ENCODE measurements at regions not wholly inside any gene's neighbourhood (a gene's known extent, or its start where the extent isn't known, plus 50 kb on each side); places are given as distances from the start of the nearest gene placed in this dataset.

- Mint-ChIP-seq H3K9me3 (no peaks in the 10 kb centered on the region), H3K36me3 (ENCODE audit: low read depth) (no peaks in the 10 kb centered on the region), H3K4me1 (ENCODE audit: low read depth) (no peaks in the 10 kb centered on the region), H3K27me3 (ENCODE audit: insufficient read depth) (peaks cover 4% of the 10 kb centered on the region), H3K4me3 (no peak overlapping the region), H3K27ac (no peak overlapping the region)
- no peak for TF ChIP-seq CTCF (IDR thresholded peaks at IDR 0.05)
- DNase-seq: no peak
These were observed 75.6 kb downstream of the C1QL2 start for GRCh38 chr2:119082821-119083400.

- Mint-ChIP-seq H3K27me3 (ENCODE audit: insufficient read depth) (peaks cover 4% of the 10 kb centered on the region; the same call in 1 of the 2 replicates), H3K4me1 (ENCODE audit: low read depth) (no peaks in the 10 kb centered on the region), H3K36me3 (ENCODE audit: low read depth) (no peaks in the 10 kb centered on the region), H3K4me3 (no peak overlapping the region), H3K9me3 (no peaks in the 10 kb centered on the region), H3K27ac (no peak overlapping the region)
- no peak for DNase-seq
- no peak for TF ChIP-seq CTCF (IDR thresholded peaks at IDR 0.05)
These were observed 79.8 kb downstream of the C1QL2 start for GRCh38 chr2:119078796-119079195.

- Mint-ChIP-seq H3K27me3 (ENCODE audit: insufficient read depth) (no peaks in the 10 kb centered on the region), H3K9me3 (no peaks in the 10 kb centered on the region), H3K4me3 (no peak overlapping the region), H3K36me3 (ENCODE audit: low read depth) (no peaks in the 10 kb centered on the region), H3K4me1 (ENCODE audit: low read depth) (no peaks in the 10 kb centered on the region), H3K27ac (no peak overlapping the region)
- TF ChIP-seq CTCF (IDR thresholded peaks at IDR 0.05): no peak
- DNase-seq: no peak
These were observed 81.8 kb downstream of the C1QL2 start for GRCh38 chr2:119076713-119077112.

GRCh38 chr2:119073213-119073612, 85.3 kb downstream of the C1QL2 start:
- DNase-seq: no peak
- TF ChIP-seq CTCF (IDR thresholded peaks at IDR 0.05): no peak
- no peaks in the 10 kb centered on the region for H3K4me1 Mint-ChIP-seq (ENCODE audit: low read depth)
- no peaks in the 10 kb centered on the region for H3K27me3 Mint-ChIP-seq (ENCODE audit: insufficient read depth)
- H3K4me3 Mint-ChIP-seq: no peak overlapping the region
- no peak overlapping the region for H3K27ac Mint-ChIP-seq
- H3K36me3 Mint-ChIP-seq (ENCODE audit: low read depth): no peaks in the 10 kb centered on the region
- no peaks in the 10 kb centered on the region for H3K9me3 Mint-ChIP-seq

- Mint-ChIP-seq H3K4me3 (no peak overlapping the region), H3K36me3 (ENCODE audit: low read depth) (no peaks in the 10 kb centered on the region), H3K4me1 (ENCODE audit: low read depth) (no peaks in the 10 kb centered on the region), H3K27me3 (ENCODE audit: insufficient read depth) (no peaks in the 10 kb centered on the region), H3K9me3 (no peaks in the 10 kb centered on the region), H3K27ac (no peak overlapping the region)
- no peak for TF ChIP-seq CTCF (IDR thresholded peaks at IDR 0.05)
- no peak for DNase-seq
These were observed 87.1 kb downstream of the C1QL2 start for GRCh38 chr2:119071476-119071875.

- H3K36me3 Mint-ChIP-seq (ENCODE audit: low read depth): no peaks in the 10 kb centered on the region
- no peaks in the 10 kb centered on the region for H3K4me1 Mint-ChIP-seq (ENCODE audit: low read depth)
- no peak for TF ChIP-seq CTCF (IDR thresholded peaks at IDR 0.05)
- no peaks in the 10 kb centered on the region for H3K27me3 Mint-ChIP-seq (ENCODE audit: insufficient read depth)
- H3K9me3 Mint-ChIP-seq: no peaks in the 10 kb centered on the region
- H3K4me3 Mint-ChIP-seq: no peak overlapping the region
- no peak for DNase-seq
- H3K27ac Mint-ChIP-seq: no peak overlapping the region
These were observed 88.8 kb downstream of the C1QL2 start for GRCh38 chr2:119069781-119070180.

Data from HFFc6 (cell line).